ENCODE measurements at regions not wholly inside any gene's neighbourhood (a gene's known extent, or its start where the extent isn't known, plus 50 kb on each side); places are given as distances from the start of the nearest gene placed in this dataset.

GRCh38 chr1:17886386-17886785 lies 131.3 kb downstream of the ACTL8 start:
- H3K4me3 ChIP-seq (ENCODE audit: low read depth in 1 of 3, low read length in 3 of 3), result no peak overlapping the region
- H3K9me3 ChIP-seq (ENCODE audit: control insufficient read depth in 2 of 2, insufficient read depth in 1 of 2, low read depth in 1 of 2, low read length in 1 of 2), result no peaks in the 10 kb centered on the region
- H3K27ac ChIP-seq (ENCODE audit: low read depth in 1 of 3, low read length in 2 of 3), result no peak overlapping the region
- H3K27me3 ChIP-seq (ENCODE audit: control insufficient read depth in 3 of 3, insufficient read depth in 3 of 3, low read length in 3 of 3), result peaks cover 0 to 3% (median 0%) of the 10 kb centered on the region in 3 donors
- H3K36me3 ChIP-seq (ENCODE audit: control insufficient read depth in 3 of 3, insufficient read depth in 2 of 3, low read depth in 1 of 3, low read length in 3 of 3), result no peaks in the 10 kb centered on the region
- FAIRE-seq (no peak), DNase-seq (no peak)
- WGBS, 3 donors, result 32 to 57% (median 47%) methylated on average over 8 of the region's 8 CpGs
- H3K4me1 ChIP-seq (ENCODE audit: control insufficient read depth in 3 of 3, insufficient read depth in 2 of 3, low read depth in 1 of 3, low read length in 2 of 3), result no peaks in the 10 kb centered on the region

- H3K36me3 ChIP-seq (ENCODE audit: control insufficient read depth in 3 of 3, insufficient read depth in 2 of 3, low read depth in 1 of 3, low read length in 3 of 3), result no peaks in the 10 kb centered on the region
- no peak overlapping the region for H3K27ac ChIP-seq (ENCODE audit: low read depth in 1 of 3, low read length in 2 of 3)
- H3K4me1 ChIP-seq (ENCODE audit: control insufficient read depth in 3 of 3, insufficient read depth in 2 of 3, low read depth in 1 of 3, low read length in 2 of 3), result no peaks in the 10 kb centered on the region
- FAIRE-seq (no peak), DNase-seq (no peak)
- WGBS, 3 donors, result 23 to 49% (median 30%) methylated on average over 6 of the region's 6 CpGs
- no peak overlapping the region for H3K4me3 ChIP-seq (ENCODE audit: low read depth in 1 of 3, low read length in 3 of 3)
- H3K9me3 ChIP-seq (ENCODE audit: control insufficient read depth in 2 of 2, insufficient read depth in 1 of 2, low read depth in 1 of 2, low read length in 1 of 2), result no peaks in the 10 kb centered on the region
- H3K27me3 ChIP-seq (ENCODE audit: control insufficient read depth in 3 of 3, insufficient read depth in 3 of 3, low read length in 3 of 3), result peaks cover 0 to 3% (median 0%) of the 10 kb centered on the region in 3 donors
Measured at GRCh38 chr1:17886838-17887441, 131.8 kb downstream of the ACTL8 start.

DNA sequence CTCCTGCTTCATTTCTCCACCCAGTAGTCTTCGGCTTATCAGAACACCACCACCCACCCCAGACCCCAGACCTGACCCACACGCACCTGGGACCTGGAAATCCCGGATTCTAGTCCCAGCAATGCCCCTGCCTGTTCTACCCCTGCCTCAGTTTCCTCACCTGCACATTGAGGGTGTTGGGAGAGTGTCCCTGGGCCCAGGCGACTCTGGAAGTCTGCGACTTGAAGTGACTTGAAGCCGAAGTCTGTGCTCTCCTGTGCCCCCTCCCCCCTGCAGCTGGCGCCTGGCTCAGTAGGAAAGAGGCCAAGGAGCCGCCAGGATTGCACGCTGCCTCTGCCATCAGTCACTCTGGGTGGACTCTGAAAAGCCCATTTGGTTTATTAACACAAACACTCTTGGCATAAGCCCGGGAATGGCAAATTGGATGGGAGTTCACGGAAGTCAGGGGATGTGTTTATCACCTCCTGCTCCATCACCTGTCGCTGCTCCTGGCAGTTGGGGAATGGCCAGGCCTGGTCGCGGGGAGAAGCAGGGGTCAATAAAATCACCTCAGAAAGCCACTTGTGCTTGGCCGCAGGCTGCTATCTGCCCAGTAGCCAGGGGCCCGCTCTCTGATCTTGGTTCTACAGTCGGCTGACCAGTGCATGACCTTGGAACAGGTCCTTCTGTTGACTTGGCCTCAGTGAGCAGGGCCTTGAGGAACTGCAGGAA lies 132.7 kb downstream of the ACTL8 start:
- Histone ChIP-seq H3K4me1 (ENCODE audit: control insufficient read depth in 3 of 3, insufficient read depth in 2 of 3, low read depth in 1 of 3, low read length in 2 of 3) (no peaks in the 10 kb centered on the region), H3K9me3 (ENCODE audit: control insufficient read depth in 2 of 2, insufficient read depth in 1 of 2, low read depth in 1 of 2, low read length in 1 of 2) (no peaks in the 10 kb centered on the region), H3K4me3 (ENCODE audit: low read depth in 1 of 3, low read length in 3 of 3) (no peak overlapping the region), H3K27me3 (ENCODE audit: control insufficient read depth in 3 of 3, insufficient read depth in 3 of 3, low read length in 3 of 3) (peaks cover 0 to 3% (median 0%) of the 10 kb centered on the region in 3 donors), H3K27ac (ENCODE audit: low read depth in 1 of 3, low read length in 2 of 3) (no peak overlapping the region), H3K36me3 (ENCODE audit: control insufficient read depth in 3 of 3, insufficient read depth in 2 of 3, low read depth in 1 of 3, low read length in 3 of 3) (no peaks in the 10 kb centered on the region)
- FAIRE-seq, result no peak
- no peak for DNase-seq
- WGBS, 3 donors, result 21 to 53% (median 33%) methylated on average over 17 of the region's 17 CpGs

GRCh38 chr1:17890056-17890814 lies 135.1 kb downstream of the ACTL8 start:
- no peaks in the 10 kb centered on the region for H3K36me3 ChIP-seq (ENCODE audit: control insufficient read depth in 3 of 3, insufficient read depth in 2 of 3, low read depth in 1 of 3, low read length in 3 of 3)
- no peak for FAIRE-seq

DNA sequence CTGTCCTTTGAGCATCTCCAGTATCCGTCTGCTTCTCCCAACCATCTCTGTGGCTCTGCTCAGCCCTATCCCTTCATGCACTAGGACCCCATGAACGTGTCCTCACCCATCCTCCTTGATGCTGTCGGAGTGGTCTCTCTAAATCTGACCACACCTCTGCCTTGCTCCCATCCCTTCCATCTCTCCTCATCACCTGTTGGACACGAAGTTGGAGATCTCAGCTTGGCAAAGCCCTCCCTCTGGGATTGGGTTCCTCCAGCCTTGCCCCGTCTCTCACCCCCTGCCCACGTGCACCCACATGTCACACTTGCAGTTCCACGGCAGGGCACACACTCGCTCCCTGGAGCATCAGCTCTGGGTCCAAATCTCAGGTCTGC lies 135.7 kb downstream of the ACTL8 start:
- Histone ChIP-seq H3K4me1 (ENCODE audit: control insufficient read depth in 3 of 3, insufficient read depth in 2 of 3, low read depth in 1 of 3, low read length in 2 of 3) (no peaks in the 10 kb centered on the region), H3K9me3 (ENCODE audit: control insufficient read depth in 2 of 2, insufficient read depth in 1 of 2, low read depth in 1 of 2, low read length in 1 of 2) (no peaks in the 10 kb centered on the region), H3K27ac (ENCODE audit: low read depth in 1 of 3, low read length in 2 of 3) (no peak overlapping the region), H3K36me3 (ENCODE audit: control insufficient read depth in 3 of 3, insufficient read depth in 2 of 3, low read depth in 1 of 3, low read length in 3 of 3) (no peaks in the 10 kb centered on the region), H3K27me3 (ENCODE audit: control insufficient read depth in 3 of 3, insufficient read depth in 3 of 3, low read length in 3 of 3) (peaks cover 0 to 3% (median 0%) of the 10 kb centered on the region in 3 donors), H3K4me3 (ENCODE audit: low read depth in 1 of 3, low read length in 3 of 3) (no peak overlapping the region)
- FAIRE-seq, result no peak
- no peak for DNase-seq
- 57 to 78% (median 66%) methylated on average over 8 of the region's 8 CpGs for WGBS, 3 donors

More at GRCh38 chr1:17890056-17890814, 135.1 kb downstream of the ACTL8 start:
- no peak for DNase-seq
- 53 to 55% (median 54%) methylated on average over 22 to 23 of the region's 23 CpGs for WGBS, 3 donors
- Histone ChIP-seq H3K27me3 (ENCODE audit: control insufficient read depth in 3 of 3, insufficient read depth in 3 of 3, low read length in 3 of 3) (peaks cover 0 to 3% (median 0%) of the 10 kb centered on the region in 3 donors), H3K9me3 (ENCODE audit: control insufficient read depth in 2 of 2, insufficient read depth in 1 of 2, low read depth in 1 of 2, low read length in 1 of 2) (no peaks in the 10 kb centered on the region), H3K4me3 (ENCODE audit: low read depth in 1 of 3, low read length in 3 of 3) (no peak overlapping the region), H3K4me1 (ENCODE audit: control insufficient read depth in 3 of 3, insufficient read depth in 2 of 3, low read depth in 1 of 3, low read length in 2 of 3) (no peaks in the 10 kb centered on the region), H3K27ac (ENCODE audit: low read depth in 1 of 3, low read length in 2 of 3) (no peak overlapping the region)

DNA sequence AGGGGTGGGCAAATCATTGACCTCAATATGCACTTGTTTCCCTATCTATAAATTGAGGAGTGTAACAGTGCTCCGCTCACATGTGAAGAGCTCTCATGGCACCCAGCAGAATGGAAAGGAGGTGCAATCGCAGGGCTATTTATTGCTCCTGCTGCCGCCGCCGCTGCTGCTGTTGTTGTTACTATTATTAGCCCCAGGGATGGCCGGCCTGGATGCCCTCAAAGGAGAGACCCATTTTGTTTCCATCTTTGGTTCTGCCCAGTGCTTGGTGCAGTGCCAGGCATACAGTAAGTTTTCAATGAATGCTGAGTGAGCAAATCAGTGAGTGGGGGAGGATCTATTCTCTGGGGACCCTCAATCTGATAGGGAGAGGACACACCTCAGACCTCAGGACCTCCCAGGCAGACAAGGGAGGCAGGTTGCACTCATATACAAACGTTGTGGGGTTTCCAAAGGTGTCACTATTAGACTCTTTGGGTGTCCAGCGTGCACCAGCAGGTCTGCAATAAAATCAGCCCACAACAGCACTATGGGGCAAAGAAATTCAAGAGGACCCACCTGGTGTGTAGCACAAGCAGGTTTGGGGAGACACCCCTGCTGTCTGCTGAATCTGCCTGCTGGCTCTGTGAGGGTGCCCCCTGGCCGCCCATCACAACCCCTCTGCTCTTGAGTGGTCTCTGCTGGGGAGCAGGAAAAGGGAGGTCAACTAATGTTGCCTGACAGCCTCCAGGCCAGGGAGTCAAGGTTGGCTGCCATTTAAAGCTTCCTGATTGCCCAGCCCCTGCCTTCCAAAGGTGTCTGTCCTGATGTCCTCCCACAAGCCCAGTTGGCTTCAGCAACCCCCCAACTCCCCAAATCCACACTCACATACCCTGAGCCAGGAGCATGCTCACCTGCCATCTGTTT lies 136.3 kb downstream of the ACTL8 start:
- H3K9me3 ChIP-seq (ENCODE audit: control insufficient read depth in 2 of 2, insufficient read depth in 1 of 2, low read depth in 1 of 2, low read length in 1 of 2), result no peaks in the 10 kb centered on the region
- H3K4me3 ChIP-seq (ENCODE audit: low read depth in 1 of 3, low read length in 3 of 3), result no peak overlapping the region
- DNase-seq (no peak), FAIRE-seq (no peak)
- no peaks in the 10 kb centered on the region for H3K36me3 ChIP-seq (ENCODE audit: control insufficient read depth in 3 of 3, insufficient read depth in 2 of 3, low read depth in 1 of 3, low read length in 3 of 3)
- H3K4me1 ChIP-seq (ENCODE audit: control insufficient read depth in 3 of 3, insufficient read depth in 2 of 3, low read depth in 1 of 3, low read length in 2 of 3), result no peaks in the 10 kb centered on the region
- WGBS, 3 donors, result 67 to 80% (median 67%) methylated on average over 9 of the region's 9 CpGs
- no peak overlapping the region for H3K27ac ChIP-seq (ENCODE audit: low read depth in 1 of 3, low read length in 2 of 3)
- H3K27me3 ChIP-seq (ENCODE audit: control insufficient read depth in 3 of 3, insufficient read depth in 3 of 3, low read length in 3 of 3), result peaks cover 0 to 3% (median 0%) of the 10 kb centered on the region in 3 donors

GRCh38 chr1:17892225-17892624 lies 137.1 kb downstream of the ACTL8 start:
- H3K27ac ChIP-seq (ENCODE audit: low read depth in 1 of 3, low read length in 2 of 3), result no peak overlapping the region
- WGBS, 3 donors, result 25 to 69% (median 47%) methylated on average over 8 of the region's 8 CpGs
- no peak overlapping the region for H3K4me3 ChIP-seq (ENCODE audit: low read depth in 1 of 3, low read length in 3 of 3)
- FAIRE-seq (no peak), DNase-seq (peak in 1 of 2 donors; percentile 4)
- H3K36me3 ChIP-seq (ENCODE audit: control insufficient read depth in 3 of 3, insufficient read depth in 2 of 3, low read depth in 1 of 3, low read length in 3 of 3), result no peaks in the 10 kb centered on the region
- no peaks in the 10 kb centered on the region for H3K4me1 ChIP-seq (ENCODE audit: control insufficient read depth in 3 of 3, insufficient read depth in 2 of 3, low read depth in 1 of 3, low read length in 2 of 3)
- no peaks in the 10 kb centered on the region for H3K9me3 ChIP-seq (ENCODE audit: control insufficient read depth in 2 of 2, insufficient read depth in 1 of 2, low read depth in 1 of 2, low read length in 1 of 2)
- peaks cover 0 to 3% (median 0%) of the 10 kb centered on the region in 3 donors for H3K27me3 ChIP-seq (ENCODE audit: control insufficient read depth in 3 of 3, insufficient read depth in 3 of 3, low read length in 3 of 3)

- Histone ChIP-seq H3K4me1 (ENCODE audit: control insufficient read depth in 3 of 3, insufficient read depth in 2 of 3, low read depth in 1 of 3, low read length in 2 of 3) (no peaks in the 10 kb centered on the region), H3K36me3 (ENCODE audit: control insufficient read depth in 3 of 3, insufficient read depth in 2 of 3, low read depth in 1 of 3, low read length in 3 of 3) (no peaks in the 10 kb centered on the region), H3K4me3 (ENCODE audit: low read depth in 1 of 3, low read length in 3 of 3) (no peak overlapping the region), H3K27me3 (ENCODE audit: control insufficient read depth in 3 of 3, insufficient read depth in 3 of 3, low read length in 3 of 3) (peaks cover 0 to 3% (median 0%) of the 10 kb centered on the region in 3 donors), H3K9me3 (ENCODE audit: control insufficient read depth in 2 of 2, insufficient read depth in 1 of 2, low read depth in 1 of 2, low read length in 1 of 2) (no peaks in the 10 kb centered on the region), H3K27ac (ENCODE audit: low read depth in 1 of 3, low read length in 2 of 3) (no peak overlapping the region)
- DNase-seq (no peak), FAIRE-seq (no peak)
- 40 to 62% (median 57%) methylated on average over 7 of the region's 7 CpGs for WGBS, 3 donors
Measured at GRCh38 chr1:17892851-17893250, 137.7 kb downstream of the ACTL8 start.
